NT2/D1 (cell line): ENCODE measurements at regions not wholly inside any gene's neighbourhood (a gene's known extent, or its start where the extent isn't known, plus 50 kb on each side); places are given as distances from the start of the nearest gene placed in this dataset.

Experiments
- YY1 ChIP-seq: IDR thresholded peaks from 2 replicates; pipeline ENCODE4 v1.6.1; 2011; ENCODE audit not compliant: insufficient read length, insufficient read depth
- ZNF274 ChIP-seq: IDR thresholded peaks from 2 replicates; pipeline ENCODE4 v1.6.1; 2011; ENCODE audit warnings: mild to moderate bottlenecking, low read depth, low read length

GRCh38 chr9:124132671-124133147 is 121.1 kb downstream of the LHX2 start:
- no peak for TF ChIP-seq YY1
- no peak for TF ChIP-seq ZNF274
